Suppressor macrophage treated with lipopolysaccharide for 4 hours (primary cell): ENCODE measurements at regions not wholly inside any gene's neighbourhood (a gene's known extent, or its start where the extent isn't known, plus 50 kb on each side); places are given as distances from the start of the nearest gene placed in this dataset.

ENCODE experiments used
- DNase-seq: peaks from one replicate; pipeline ENCODE4 v3.0.0-alpha.2; 2020

- no peak for DNase-seq
These were observed 1525.6 kb downstream of the ARAP2 start for GRCh38 chr4:34718576-34719245.

- DNase-seq: peak; percentile 12
These were observed 1523.7 kb downstream of the ARAP2 start for GRCh38 chr4:34720571-34720970.

GRCh38 chr4:34721835-34722234, 1522.5 kb downstream of the ARAP2 start:
- no peak for DNase-seq

- no peak for DNase-seq
These were observed 1520.7 kb downstream of the ARAP2 start for GRCh38 chr4:34723605-34724004.

- DNase-seq: no peak
These were observed 1519.8 kb downstream of the ARAP2 start for GRCh38 chr4:34724491-34724890.

GRCh38 chr4:34731070-34731469, 1513.2 kb downstream of the ARAP2 start:
- no peak for DNase-seq

GRCh38 chr4:34732176-34732950, 1512.0 kb downstream of the ARAP2 start:
- DNase-seq: no peak

GRCh38 chr4:34733185-34733941, 1511.0 kb downstream of the ARAP2 start:
- no peak for DNase-seq

- DNase-seq: no peak
These were observed 1477.4 kb downstream of the ARAP2 start for GRCh38 chr4:34766935-34767334.

- DNase-seq: no peak
These were observed 1476.9 kb downstream of the ARAP2 start for GRCh38 chr4:34767407-34767806.

- DNase-seq: no peak
These were observed 1472.7 kb downstream of the ARAP2 start for GRCh38 chr4:34771632-34772031.

- DNase-seq: no peak
These were observed 1454.2 kb downstream of the ARAP2 start for GRCh38 chr4:34790131-34790530.

- DNase-seq: no peak
These were observed 1453.1 kb downstream of the ARAP2 start for GRCh38 chr4:34791209-34791608.

- no peak for DNase-seq
These were observed 1443.4 kb downstream of the ARAP2 start for GRCh38 chr4:34800953-34801352.

GRCh38 chr4:34814266-34814665, 1430.0 kb downstream of the ARAP2 start:
- no peak for DNase-seq

- no peak for DNase-seq
These were observed 1419.8 kb downstream of the ARAP2 start for GRCh38 chr4:34824515-34824914.

GRCh38 chr4:34826660-34827059, 1417.7 kb downstream of the ARAP2 start:
- DNase-seq: no peak

- no peak for DNase-seq
These were observed 1398.4 kb downstream of the ARAP2 start for GRCh38 chr4:34845926-34846325.

GRCh38 chr4:34850421-34850820, 1393.9 kb downstream of the ARAP2 start:
- DNase-seq: no peak

- DNase-seq: no peak
These were observed 1393.3 kb downstream of the ARAP2 start for GRCh38 chr4:34850968-34851367.

GRCh38 chr4:34851411-34851810, 1392.9 kb downstream of the ARAP2 start:
- no peak for DNase-seq

- DNase-seq: no peak
These were observed 1389.9 kb downstream of the ARAP2 start for GRCh38 chr4:34854451-34854850.

- no peak for DNase-seq
These were observed 1382.6 kb downstream of the ARAP2 start for GRCh38 chr4:34861666-34862065.

GRCh38 chr4:34878961-34879360, 1365.4 kb downstream of the ARAP2 start:
- no peak for DNase-seq
